ENCODE measurements at regions not wholly inside any gene's neighbourhood (a gene's known extent, or its start where the extent isn't known, plus 50 kb on each side); places are given as distances from the start of the nearest gene placed in this dataset.

- no peak for TF ChIP-seq CTCF (IDR thresholded peaks at IDR 0.05; ENCODE audit: insufficient read depth, missing control alignments)
- DNase-seq (ENCODE audit: insufficient read length, low spot score) (no peak), FAIRE-seq (no peak)
Measured at GRCh38 chr7:20963556-20964280, 177.0 kb upstream of the SP8 start.

- DNase-seq (ENCODE audit: insufficient read length, low spot score) (no peak), FAIRE-seq (no peak)
- no peak for TF ChIP-seq CTCF (IDR thresholded peaks at IDR 0.05; ENCODE audit: insufficient read depth, missing control alignments)
Measured at GRCh38 chr7:20964281-20964918, 177.7 kb upstream of the SP8 start.

- no peak for TF ChIP-seq CTCF (IDR thresholded peaks at IDR 0.05; ENCODE audit: insufficient read depth, missing control alignments)
- DNase-seq (ENCODE audit: insufficient read length, low spot score) (no peak), FAIRE-seq (no peak)
Measured at GRCh38 chr7:20971219-20971618, 184.5 kb upstream of the SP8 start.

- TF ChIP-seq CTCF (IDR thresholded peaks at IDR 0.05; ENCODE audit: insufficient read depth, missing control alignments): no peak
- DNase-seq (ENCODE audit: insufficient read length, low spot score): no peak
- FAIRE-seq: no peak
Measured at GRCh38 chr7:20980232-20980631, 193.5 kb upstream of the SP8 start.

GRCh38 chr7:20980668-20981264 lies 194.1 kb upstream of the SP8 start:
- no peak for TF ChIP-seq CTCF (IDR thresholded peaks at IDR 0.05; ENCODE audit: insufficient read depth, missing control alignments)
- DNase-seq (ENCODE audit: insufficient read length, low spot score) (no peak), FAIRE-seq (no peak)

- no peak for TF ChIP-seq CTCF (IDR thresholded peaks at IDR 0.05; ENCODE audit: insufficient read depth, missing control alignments)
- DNase-seq (ENCODE audit: insufficient read length, low spot score) (no peak), FAIRE-seq (no peak)
Measured at GRCh38 chr7:20988340-20988739, 201.7 kb upstream of the SP8 start.

GRCh38 chr7:20991544-20991943 lies 204.9 kb upstream of the SP8 start:
- FAIRE-seq (no peak), DNase-seq (ENCODE audit: insufficient read length, low spot score) (no peak)
- TF ChIP-seq CTCF (IDR thresholded peaks at IDR 0.05; ENCODE audit: insufficient read depth, missing control alignments): no peak
